NT2/D1 (cell line): ENCODE measurements at regions not wholly inside any gene's neighbourhood (a gene's known extent, or its start where the extent isn't known, plus 50 kb on each side); places are given as distances from the start of the nearest gene placed in this dataset.

Experiments
- DNase-seq: peaks from one replicate; pipeline ENCODE4 v3.0.0-alpha.2; 2011; ENCODE audit warnings: low read depth, low spot score
- H3K27me3 ChIP-seq: 2 replicates; pipeline ENCODE4 v1.6.0; 2011; ENCODE audit warnings: mild to moderate bottlenecking; ENCODE audit not compliant: insufficient read length, insufficient read depth
- H3K36me3 ChIP-seq: 2 replicates; pipeline ENCODE4 v1.6.1; 2011; ENCODE audit warnings: mild to moderate bottlenecking, low read length, mixed read lengths; ENCODE audit not compliant: insufficient read depth, insufficient read length
- H3K4me1 ChIP-seq: 2 replicates; pipeline ENCODE4 v1.5.1; 2011; ENCODE audit not compliant: insufficient read depth, insufficient read length
- H3K4me3 ChIP-seq: 2 replicates; pipeline ENCODE4 v1.5.1; 2011; ENCODE audit warnings: low read depth; ENCODE audit not compliant: insufficient read length
- H3K9ac ChIP-seq: 2 replicates; pipeline ENCODE4 v1.6.0; 2011; ENCODE audit warnings: low read depth; ENCODE audit not compliant: insufficient read length
- H3K9me3 ChIP-seq: 2 replicates; pipeline ENCODE4 v1.5.1; 2011; ENCODE audit warnings: mild to moderate bottlenecking, low read length; ENCODE audit not compliant: insufficient read depth
- SUZ12 ChIP-seq: IDR thresholded peaks from 2 replicates; pipeline ENCODE4 v1.6.1; 2011; ENCODE audit not compliant: insufficient read length, insufficient read depth; ENCODE audit errors: extremely low read depth
- YY1 ChIP-seq: IDR thresholded peaks from 2 replicates; pipeline ENCODE4 v1.6.1; 2011; ENCODE audit not compliant: insufficient read length, insufficient read depth
- ZNF274 ChIP-seq: IDR thresholded peaks from 2 replicates; pipeline ENCODE4 v1.6.1; 2011; ENCODE audit warnings: mild to moderate bottlenecking, low read depth, low read length

GRCh38 chr21:35578831-35579471 is 481.4 kb downstream of the SETD4 start:
- Histone ChIP-seq H3K36me3 (no peaks in the 10 kb centered on the region), H3K4me3 (no peak overlapping the region), H3K27me3 (no peaks in the 10 kb centered on the region), H3K4me1 (no peaks in the 10 kb centered on the region), H3K9me3 (no peaks in the 10 kb centered on the region), H3K9ac (no peak overlapping the region)
- DNase-seq: no peak
- TF ChIP-seq YY1: no peak
- TF ChIP-seq ZNF274: 0 out of 2 replicates have a peak, but pooled peaks have one; percentile 15

GRCh38 chr21:35578347-35578782 is 482.0 kb downstream of the SETD4 start:
- H3K27me3 ChIP-seq: no peaks in the 10 kb centered on the region
- TF ChIP-seq YY1 (no peak), ZNF274 (no peak), SUZ12 (no peak)
- DNase-seq: no peak

GRCh38 chr21:35575280-35575915 is 484.9 kb downstream of the SETD4 start:
- TF ChIP-seq SUZ12 (no peak), YY1 (no peak), ZNF274 (no peak)
- Histone ChIP-seq H3K4me3 (no peak overlapping the region), H3K9ac (no peak overlapping the region), H3K9me3 (no peaks in the 10 kb centered on the region), H3K27me3 (no peaks in the 10 kb centered on the region), H3K36me3 (no peaks in the 10 kb centered on the region), H3K4me1 (no peaks in the 10 kb centered on the region)
- DNase-seq: no peak

More at GRCh38 chr21:35578347-35578782, 482.0 kb downstream of the SETD4 start:
- Histone ChIP-seq H3K9ac (no peak overlapping the region), H3K4me1 (no peaks in the 10 kb centered on the region), H3K9me3 (no peaks in the 10 kb centered on the region), H3K36me3 (no peaks in the 10 kb centered on the region), H3K4me3 (no peak overlapping the region)

GRCh38 chr21:35573472-35574374 is 486.6 kb downstream of the SETD4 start:
- Histone ChIP-seq H3K27me3 (no peaks in the 10 kb centered on the region), H3K4me3 (no peak overlapping the region), H3K9me3 (no peaks in the 10 kb centered on the region), H3K9ac (no peak overlapping the region), H3K4me1 (no peaks in the 10 kb centered on the region), H3K36me3 (no peaks in the 10 kb centered on the region)
- DNase-seq: no peak
- TF ChIP-seq ZNF274 (no peak), SUZ12 (no peak), YY1 (no peak)

- H3K9ac ChIP-seq: no peak overlapping the region
- H3K4me3 ChIP-seq: no peak overlapping the region
- peaks cover 10% of the 10 kb centered on the region; the same call in 1 of the 2 replicates for H3K9me3 ChIP-seq
- no peaks in the 10 kb centered on the region for H3K36me3 ChIP-seq
- no peaks in the 10 kb centered on the region for H3K4me1 ChIP-seq
- DNase-seq: no peak
- H3K27me3 ChIP-seq: no peaks in the 10 kb centered on the region
- TF ChIP-seq SUZ12: no peak
- TF ChIP-seq ZNF274: no peak
- no peak for TF ChIP-seq YY1
Measured at GRCh38 chr21:35571910-35572309, 488.4 kb downstream of the SETD4 start.

GRCh38 chr21:35568643-35569042 is 491.7 kb downstream of the SETD4 start:
- DNase-seq: no peak
- peaks cover 9% of the 10 kb centered on the region for H3K4me1 ChIP-seq
- no peak overlapping the region for H3K9ac ChIP-seq
- no peaks in the 10 kb centered on the region for H3K36me3 ChIP-seq
- no peaks in the 10 kb centered on the region for H3K27me3 ChIP-seq
- TF ChIP-seq ZNF274 (no peak), SUZ12 (no peak), YY1 (no peak)
- H3K9me3 ChIP-seq: peaks cover 14% of the 10 kb centered on the region; the same call in 1 of the 2 replicates
- no peak overlapping the region for H3K4me3 ChIP-seq
